ENCODE measurements at regions not wholly inside any gene's neighbourhood (a gene's known extent, or its start where the extent isn't known, plus 50 kb on each side); places are given as distances from the start of the nearest gene placed in this dataset.

- no peaks in the 10 kb centered on the region for H3K9me3 ChIP-seq
- peaks cover 0 to 3% (median 0%) of the 10 kb centered on the region in 3 donors for H3K4me1 ChIP-seq
- H3K27me3 ChIP-seq: no peaks in the 10 kb centered on the region
- no peak for ATAC-seq
- no peak overlapping the region for H3K27ac ChIP-seq
- no peak for FAIRE-seq
- TF ChIP-seq CTCF (IDR thresholded peaks at IDR 0.05): no peak
- no peaks in the 10 kb centered on the region for H3K36me3 ChIP-seq
- no peak overlapping the region for H3K4me3 ChIP-seq
- no peak for DNase-seq
- intact Hi-C loops (cut with DNase I): no loop called here
- 50 to 74% methylated on average over 1 of the region's 1 CpG for WGBS, 2 donors
Measured at GRCh38 chr13:76684336-76684735, 201.9 kb downstream of the KCTD12 start.

- WGBS, 2 donors: 59 to 63% methylated on average over 2 of the region's 2 CpGs
- Histone ChIP-seq H3K36me3 (no peaks in the 10 kb centered on the region), H3K4me3 (no peak overlapping the region), H3K27ac (no peak overlapping the region), H3K27me3 (no peaks in the 10 kb centered on the region), H3K4me1 (peaks cover 0 to 3% (median 0%) of the 10 kb centered on the region in 3 donors), H3K9me3 (no peaks in the 10 kb centered on the region)
- no peak for TF ChIP-seq CTCF (IDR thresholded peaks at IDR 0.05)
- FAIRE-seq (no peak), DNase-seq (no peak), ATAC-seq (no peak)
- intact Hi-C loops (cut with DNase I): no loop called here
Measured at GRCh38 chr13:76683854-76684253, 202.4 kb downstream of the KCTD12 start.

DNA sequence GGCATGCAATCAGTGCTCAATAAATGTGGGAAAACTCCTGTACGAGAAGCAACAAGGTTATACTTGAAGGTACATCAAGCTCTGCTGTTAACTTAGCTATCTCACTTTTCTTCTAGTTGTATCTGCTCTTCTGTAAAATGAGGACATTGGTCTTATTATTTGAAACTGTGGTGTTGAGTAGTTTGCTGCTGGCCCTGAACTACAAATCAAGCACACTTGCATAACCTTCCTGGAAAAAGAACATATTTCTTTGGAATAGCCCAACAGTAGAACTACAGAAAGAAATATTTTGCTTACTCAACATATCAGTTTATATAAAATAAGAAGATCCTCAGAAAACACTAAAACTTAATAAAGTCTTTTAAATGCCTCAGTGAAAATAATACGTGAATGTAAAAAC, 203.0 kb downstream of the KCTD12 start:
- Histone ChIP-seq H3K27ac (no peak overlapping the region), H3K4me3 (no peak overlapping the region), H3K36me3 (no peaks in the 10 kb centered on the region), H3K4me1 (peaks cover 0 to 3% (median 0%) of the 10 kb centered on the region in 3 donors), H3K9me3 (no peaks in the 10 kb centered on the region), H3K27me3 (no peaks in the 10 kb centered on the region)
- intact Hi-C loops (cut with DNase I): no loop called here
- no peak for TF ChIP-seq CTCF (IDR thresholded peaks at IDR 0.05)
- ATAC-seq: no peak
- 65 to 89% methylated on average over 2 of the region's 2 CpGs for WGBS, 2 donors
- no peak for DNase-seq
- no peak for FAIRE-seq

DNA sequence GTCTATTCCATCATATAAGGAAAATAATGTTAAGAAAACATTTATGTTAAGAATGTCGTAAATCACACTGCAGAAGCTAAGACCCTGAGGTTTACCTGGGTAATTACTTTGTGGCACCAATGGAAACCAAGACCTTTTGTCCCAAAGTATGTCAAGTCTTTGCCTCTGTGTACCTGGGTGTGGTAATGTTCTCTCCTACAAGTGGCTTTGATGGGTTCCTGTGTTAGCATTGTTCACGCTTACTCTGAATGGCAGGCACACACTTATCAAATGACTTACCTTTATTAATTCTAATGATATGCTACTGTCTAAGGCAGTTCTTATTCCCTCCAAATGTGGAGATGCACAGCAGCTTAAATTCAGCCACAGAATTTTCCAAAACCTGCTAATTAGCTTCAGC, 206.1 kb downstream of the KCTD12 start:
- intact Hi-C loops (cut with DNase I): no loop called here
- no peak overlapping the region for H3K4me3 ChIP-seq
- no peaks in the 10 kb centered on the region for H3K4me1 ChIP-seq
- FAIRE-seq (no peak), DNase-seq (no peak), ATAC-seq (no peak)
- TF ChIP-seq CTCF (IDR thresholded peaks at IDR 0.05): no peak
- no peak overlapping the region for H3K27ac ChIP-seq
- 83 to 91% methylated on average over 2 of the region's 2 CpGs for WGBS, 2 donors
- no peaks in the 10 kb centered on the region for H3K36me3 ChIP-seq
- H3K27me3 ChIP-seq: no peaks in the 10 kb centered on the region
- no peaks in the 10 kb centered on the region for H3K9me3 ChIP-seq

DNA sequence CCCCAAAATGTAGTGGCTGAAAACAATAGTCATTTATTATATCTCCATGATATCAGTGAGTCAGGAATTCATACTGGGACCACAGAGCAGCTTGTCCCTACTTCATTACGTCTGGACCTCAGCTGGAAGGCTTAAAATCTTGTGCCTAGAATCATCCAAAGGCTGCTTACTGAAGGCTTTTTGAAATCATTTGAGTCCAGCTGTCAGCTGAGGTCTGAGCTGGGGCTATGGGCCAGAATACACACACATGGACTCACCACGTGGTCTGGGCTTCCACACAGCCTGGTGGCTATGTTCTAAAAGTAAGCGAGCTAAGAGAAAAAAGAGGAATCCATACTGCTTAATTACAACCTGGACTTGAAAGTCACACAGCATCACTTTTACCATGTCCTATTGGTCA, 209.2 kb downstream of the KCTD12 start:
- peak in 3 of 4 donors; percentile 38 to 55 (median 54) for ATAC-seq
- TF ChIP-seq CTCF (IDR thresholded peaks at IDR 0.05): no peak

More for the DNA sequence above, 209.2 kb downstream of the KCTD12 start:
- no peak for FAIRE-seq
- H3K27ac ChIP-seq: no peak overlapping the region
- no peaks in the 10 kb centered on the region for H3K9me3 ChIP-seq
- no peaks in the 10 kb centered on the region for H3K27me3 ChIP-seq
- intact Hi-C loops (cut with DNase I): no loop called here
- no peak for DNase-seq
- whole genome bisulfite sequencing, 2 donors: 43 to 48% methylated on average over 3 of the region's 3 CpGs
- no peaks in the 10 kb centered on the region for H3K4me1 ChIP-seq
- H3K36me3 ChIP-seq: no peaks in the 10 kb centered on the region
- H3K4me3 ChIP-seq: no peak overlapping the region
